Cardiac muscle cell (in vitro differentiated cells and primary cell): ENCODE measurements at regions not wholly inside any gene's neighbourhood (a gene's known extent, or its start where the extent isn't known, plus 50 kb on each side); places are given as distances from the start of the nearest gene placed in this dataset.

Experiments
- DNase-seq, 2 donors: peaks; one replicate each; pipeline versions ENCODE4 v3.0.0 to v3.0.0-alpha.2; 2010 to 2017; ENCODE audit warnings: low read depth in 1 of 2, low spot score in 1 of 2
- H3K27ac ChIP-seq: fragments of 200-600 bp; sonication (generic); 2 replicates; pipeline ENCODE4 v1.5.1; 2016
- H3K27me3 ChIP-seq: fragments of 200-600 bp; sonication (generic); 2 replicates; pipeline ENCODE4 v1.6.0; 2016; ENCODE audit warnings: control low read depth
- H3K36me3 ChIP-seq: fragments of 200-600 bp; sonication (generic); 2 replicates; pipeline ENCODE4 v1.5.1; 2016; ENCODE audit warnings: control low read depth
- H3K4me1 ChIP-seq: fragments of 200-600 bp; sonication (generic); 2 replicates; pipeline ENCODE4 v1.8.1; 2017; ENCODE audit warnings: low read depth, mild to moderate bottlenecking, mixed run types
- H3K4me3 ChIP-seq: fragments of 200-600 bp; sonication (generic); 2 replicates; pipeline ENCODE4 v1.5.1; 2016; ENCODE audit warnings: mild to moderate bottlenecking
- H3K9me3 ChIP-seq: fragments of 200-600 bp; sonication (generic); 2 replicates; pipeline ENCODE4 v1.5.1; 2017; ENCODE audit warnings: low read depth, mild to moderate bottlenecking, control low read depth
- TF ChIP-seq, protein P1 (sequence below): IDR thresholded peaks from 2 replicates; pipeline ENCODE4 v1.5.1; 2012; ENCODE audit warnings: low read depth, mild to moderate bottlenecking, low read length

DNA sequence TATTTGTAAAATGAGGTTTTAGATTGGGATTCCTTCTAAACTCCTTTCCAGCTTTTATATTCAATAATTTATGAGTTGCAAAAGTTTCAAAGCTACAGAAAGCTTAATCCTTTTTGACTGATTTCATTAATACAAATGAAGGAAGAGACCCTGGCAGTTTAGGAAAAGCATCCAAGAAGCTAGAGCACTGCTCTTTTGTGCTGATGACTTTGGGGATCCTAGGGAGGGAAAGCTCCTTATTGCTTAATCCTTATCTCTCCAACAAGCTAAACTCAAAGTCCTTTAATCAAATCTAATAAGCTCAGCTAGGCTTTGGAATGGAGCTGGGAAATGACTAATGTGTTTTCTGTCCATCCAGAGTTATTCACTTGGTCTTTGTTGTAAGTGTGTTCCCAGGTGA is 285.4 kb downstream of the ACTR3B start:
- no peaks in the 10 kb centered on the region for H3K9me3 ChIP-seq
- TF ChIP-seq, protein P1, sequence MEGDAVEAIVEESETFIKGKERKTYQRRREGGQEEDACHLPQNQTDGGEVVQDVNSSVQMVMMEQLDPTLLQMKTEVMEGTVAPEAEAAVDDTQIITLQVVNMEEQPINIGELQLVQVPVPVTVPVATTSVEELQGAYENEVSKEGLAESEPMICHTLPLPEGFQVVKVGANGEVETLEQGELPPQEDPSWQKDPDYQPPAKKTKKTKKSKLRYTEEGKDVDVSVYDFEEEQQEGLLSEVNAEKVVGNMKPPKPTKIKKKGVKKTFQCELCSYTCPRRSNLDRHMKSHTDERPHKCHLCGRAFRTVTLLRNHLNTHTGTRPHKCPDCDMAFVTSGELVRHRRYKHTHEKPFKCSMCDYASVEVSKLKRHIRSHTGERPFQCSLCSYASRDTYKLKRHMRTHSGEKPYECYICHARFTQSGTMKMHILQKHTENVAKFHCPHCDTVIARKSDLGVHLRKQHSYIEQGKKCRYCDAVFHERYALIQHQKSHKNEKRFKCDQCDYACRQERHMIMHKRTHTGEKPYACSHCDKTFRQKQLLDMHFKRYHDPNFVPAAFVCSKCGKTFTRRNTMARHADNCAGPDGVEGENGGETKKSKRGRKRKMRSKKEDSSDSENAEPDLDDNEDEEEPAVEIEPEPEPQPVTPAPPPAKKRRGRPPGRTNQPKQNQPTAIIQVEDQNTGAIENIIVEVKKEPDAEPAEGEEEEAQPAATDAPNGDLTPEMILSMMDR: no peak
- no peaks in the 10 kb centered on the region for H3K4me1 ChIP-seq
- no peaks in the 10 kb centered on the region for H3K36me3 ChIP-seq
- no peak overlapping the region for H3K27ac ChIP-seq
- no peak overlapping the region for H3K4me3 ChIP-seq
- no peak for DNase-seq
- H3K27me3 ChIP-seq: no peaks in the 10 kb centered on the region

DNA sequence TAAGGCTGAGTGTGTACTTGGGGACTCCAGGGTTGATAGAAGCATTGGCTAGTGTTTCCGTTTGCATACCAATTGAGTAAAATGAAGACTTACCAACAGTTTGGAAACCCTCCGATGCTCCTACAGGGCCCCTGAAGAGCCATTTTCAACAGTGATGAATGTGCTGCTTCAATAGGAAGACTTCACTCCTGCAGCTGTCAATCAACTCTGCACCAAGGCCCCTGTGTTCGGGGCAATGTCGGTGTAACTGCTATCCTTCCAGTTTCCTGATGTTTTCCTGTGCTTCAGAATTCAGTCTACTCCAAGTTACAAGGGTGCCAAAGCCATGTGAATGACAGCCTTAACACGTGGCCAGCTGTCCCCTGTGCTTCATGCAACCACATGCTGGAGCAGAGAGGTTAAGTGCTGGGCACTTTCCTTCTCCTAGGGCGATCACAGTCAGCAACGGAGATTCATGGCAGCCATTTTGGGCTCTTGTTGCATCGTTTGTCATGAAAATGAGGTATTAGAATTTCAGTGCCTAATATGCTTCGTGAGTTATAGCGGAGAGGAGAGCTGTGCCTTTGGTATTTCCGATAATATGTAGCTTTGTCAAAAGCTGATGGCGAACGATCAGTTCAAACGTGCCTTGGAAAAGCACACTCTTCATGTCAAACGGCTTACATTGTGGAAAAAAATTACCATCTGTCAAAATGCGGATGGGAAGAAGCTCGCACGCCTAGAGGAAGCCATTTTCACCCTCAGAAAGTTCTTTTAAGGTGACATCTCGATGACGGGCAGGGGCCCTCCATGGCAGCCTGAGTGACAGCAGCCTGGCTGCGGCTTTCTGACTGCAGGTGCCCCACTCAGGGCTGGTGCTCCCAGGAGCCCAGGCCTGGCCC is 287.8 kb downstream of the ACTR3B start:
- Histone ChIP-seq H3K27ac (no peak overlapping the region), H3K4me1 (no peaks in the 10 kb centered on the region), H3K4me3 (no peak overlapping the region), H3K27me3 (no peaks in the 10 kb centered on the region), H3K36me3 (no peaks in the 10 kb centered on the region), H3K9me3 (no peaks in the 10 kb centered on the region)
- TF ChIP-seq, protein P1: no peak
- DNase-seq: no peak

DNA sequence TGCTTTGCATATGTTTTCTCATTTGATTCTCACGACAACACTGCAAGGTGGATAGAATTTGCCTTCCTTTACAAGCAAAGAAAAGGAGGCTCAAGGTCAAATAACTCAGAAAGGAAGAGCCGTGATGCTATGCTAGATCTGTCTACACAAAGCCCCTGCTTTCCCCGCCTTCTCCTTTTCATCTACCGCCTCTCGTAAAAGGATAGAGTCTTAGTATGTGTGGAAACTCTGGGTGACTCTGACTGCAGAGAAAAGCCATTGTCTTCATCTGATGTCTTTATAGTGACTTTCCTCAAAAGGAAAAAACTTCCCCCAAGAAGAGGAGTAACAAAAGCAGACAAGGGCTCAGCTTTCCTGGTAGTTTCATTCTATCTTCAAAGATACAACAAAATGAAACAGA is 292.7 kb downstream of the ACTR3B start:
- Histone ChIP-seq H3K27me3 (no peaks in the 10 kb centered on the region), H3K27ac (no peak overlapping the region), H3K9me3 (no peaks in the 10 kb centered on the region), H3K4me3 (no peak overlapping the region), H3K36me3 (no peaks in the 10 kb centered on the region), H3K4me1 (no peaks in the 10 kb centered on the region)
- TF ChIP-seq, protein P1: no peak
- no peak for DNase-seq

GRCh38 chr7:153061910-153062528 is 302.5 kb downstream of the ACTR3B start:
- no peaks in the 10 kb centered on the region for H3K27me3 ChIP-seq
- H3K36me3 ChIP-seq: no peaks in the 10 kb centered on the region
- no peaks in the 10 kb centered on the region for H3K9me3 ChIP-seq
- H3K4me3 ChIP-seq: no peak overlapping the region
- DNase-seq: peak in 1 of 2 donors; percentile 64
- TF ChIP-seq, protein P1: no peak
- H3K27ac ChIP-seq: no peak overlapping the region
- H3K4me1 ChIP-seq: no peaks in the 10 kb centered on the region

GRCh38 chr7:153065051-153065450 is 305.5 kb downstream of the ACTR3B start:
- no peak for DNase-seq
- Histone ChIP-seq H3K36me3 (no peaks in the 10 kb centered on the region), H3K27me3 (no peaks in the 10 kb centered on the region), H3K4me3 (no peak overlapping the region), H3K27ac (no peak overlapping the region), H3K9me3 (no peaks in the 10 kb centered on the region), H3K4me1 (no peaks in the 10 kb centered on the region)
- TF ChIP-seq, protein P1: no peak
